Muscle of leg (tissue), 3 donors: ENCODE measurements at regions not wholly inside any gene's neighbourhood (a gene's known extent, or its start where the extent isn't known, plus 50 kb on each side); places are given as distances from the start of the nearest gene placed in this dataset.

Experiments used
- DNase-seq: peaks from one replicate; pipeline ENCODE4 v3.0.0; 2013
- H3K27ac ChIP-seq: one replicate; pipeline ENCODE4 v1.5.1; 2013; ENCODE audit warnings: mild to moderate bottlenecking, low read length, control low read depth
- H3K27me3 ChIP-seq: one replicate; pipeline ENCODE4 v1.6.1; 2013; ENCODE audit warnings: low read length; ENCODE audit not compliant: control insufficient read depth, insufficient read depth
- H3K36me3 ChIP-seq: one replicate; pipeline ENCODE4 v1.6.1; 2013; ENCODE audit warnings: low read length; ENCODE audit not compliant: control insufficient read depth, insufficient read depth
- H3K4me1 ChIP-seq: one replicate; pipeline ENCODE4 v1.6.1; 2013; ENCODE audit warnings: low read length; ENCODE audit not compliant: control insufficient read depth, insufficient read depth
- H3K4me3 ChIP-seq: one replicate; pipeline ENCODE4 v1.5.1; 2013; ENCODE audit warnings: low read length, control low read depth
- H3K9me3 ChIP-seq: replicated peaks from 2 replicates; pipeline ENCODE4 v1.6.1; 2013; ENCODE audit warnings: low read depth, low read length; ENCODE audit not compliant: control insufficient read depth
- WGBS: methylation state at CpG from one replicate; pipeline ENCODE4 v1.1.5; 2013; ENCODE audit warnings: missing lambda C conversion rate; ENCODE audit not compliant: insufficient coverage; 5-methylcytosine and 5-hydroxymethylcytosine counted together

DNA sequence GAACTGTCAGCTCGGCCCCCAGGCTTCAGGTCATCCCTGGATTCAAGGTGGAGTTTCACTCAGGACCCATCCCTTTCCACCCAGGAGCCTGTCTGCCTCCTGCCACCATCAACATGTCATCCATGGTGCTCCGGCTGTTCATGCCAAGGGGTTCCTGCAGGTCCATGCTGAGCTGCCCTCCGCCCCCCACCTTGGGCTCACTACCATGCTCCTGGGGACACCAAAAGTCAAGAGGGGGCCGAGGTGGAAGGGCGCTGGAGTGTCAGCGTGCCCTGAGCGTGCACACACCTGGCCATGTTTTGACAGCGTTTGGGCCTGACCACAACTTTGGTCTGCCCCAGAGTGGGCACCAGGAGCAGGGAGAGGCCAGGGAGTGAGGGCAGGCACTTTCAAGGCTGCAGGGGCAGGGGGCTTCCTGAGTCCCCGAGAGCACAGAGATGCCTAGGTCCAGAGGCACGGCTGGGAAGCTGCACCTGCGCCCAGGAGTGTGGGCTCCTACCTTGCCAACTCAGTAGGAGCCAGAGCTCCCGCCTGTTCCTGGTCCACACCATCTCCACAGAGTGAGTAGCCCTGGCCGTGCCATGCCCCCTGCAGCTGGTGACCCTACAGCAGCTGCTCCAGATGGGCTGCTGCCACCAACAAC, 639.6 kb upstream of the ZP4 start:
- DNase-seq: no peak
- H3K36me3 ChIP-seq: no peaks in the 10 kb centered on the region
- H3K4me1 ChIP-seq: no peaks in the 10 kb centered on the region
- H3K4me3 ChIP-seq: no peak overlapping the region
- WGBS: 93% methylated on average over 13 of the region's 13 CpGs
- H3K9me3 ChIP-seq: no peaks in the 10 kb centered on the region
- no peaks in the 10 kb centered on the region for H3K27me3 ChIP-seq
- H3K27ac ChIP-seq: no peak overlapping the region

- Histone ChIP-seq H3K36me3 (no peaks in the 10 kb centered on the region), H3K4me3 (no peak overlapping the region), H3K9me3 (peaks cover 5% of the 10 kb centered on the region), H3K27ac (no peak overlapping the region), H3K27me3 (no peaks in the 10 kb centered on the region), H3K4me1 (no peaks in the 10 kb centered on the region)
- DNase-seq: no peak
- no CpG with 5 or more reads among the region's 4 CpGs for WGBS
Observed at GRCh38 chr1:238517711-238518110, 627.0 kb upstream of the ZP4 start.

DNA sequence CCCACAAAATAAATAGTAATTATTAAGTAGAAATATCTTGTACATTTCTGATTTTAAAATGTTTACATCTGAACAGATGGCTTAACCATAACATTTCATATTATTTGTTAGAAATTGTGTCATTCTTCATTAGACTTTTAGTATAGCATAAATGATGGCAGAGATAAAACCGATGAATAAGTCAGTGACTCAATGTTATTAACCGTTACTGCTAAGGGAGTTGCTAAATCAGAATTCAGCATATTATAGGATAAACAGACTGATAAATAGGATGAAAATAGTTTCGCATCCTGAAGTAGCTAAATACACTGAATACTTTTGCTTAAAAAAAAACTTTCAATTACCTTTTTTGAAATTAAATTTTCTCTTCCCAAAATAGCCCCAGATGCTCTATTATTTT, 610.6 kb upstream of the ZP4 start:
- WGBS: no CpG with 5 or more reads among the region's 3 CpGs

GRCh38 chr1:238499021-238499420, 608.3 kb upstream of the ZP4 start:
- H3K4me1 ChIP-seq: no peaks in the 10 kb centered on the region
- no peak for DNase-seq
- H3K36me3 ChIP-seq: no peaks in the 10 kb centered on the region
- H3K9me3 ChIP-seq: peaks cover 3% of the 10 kb centered on the region
- WGBS: no CpG with 5 or more reads among the region's 5 CpGs
- H3K27ac ChIP-seq: no peak overlapping the region
- no peak overlapping the region for H3K4me3 ChIP-seq
- no peaks in the 10 kb centered on the region for H3K27me3 ChIP-seq

More for the DNA sequence above, 610.6 kb upstream of the ZP4 start:
- H3K4me3 ChIP-seq: no peak overlapping the region
- H3K27me3 ChIP-seq: no peaks in the 10 kb centered on the region
- no peaks in the 10 kb centered on the region for H3K36me3 ChIP-seq
- H3K27ac ChIP-seq: no peak overlapping the region
- H3K4me1 ChIP-seq: no peaks in the 10 kb centered on the region
- peaks cover 3% of the 10 kb centered on the region for H3K9me3 ChIP-seq
- no peak for DNase-seq

GRCh38 chr1:238492271-238492670, 601.5 kb upstream of the ZP4 start:
- no peaks in the 10 kb centered on the region for H3K9me3 ChIP-seq
- H3K27me3 ChIP-seq: no peaks in the 10 kb centered on the region
- H3K4me3 ChIP-seq: no peak overlapping the region
- no peaks in the 10 kb centered on the region for H3K4me1 ChIP-seq
- no peak overlapping the region for H3K27ac ChIP-seq
- WGBS: 89% methylated on average over 5 of the region's 11 CpGs
- no peaks in the 10 kb centered on the region for H3K36me3 ChIP-seq
- DNase-seq: no peak

DNA sequence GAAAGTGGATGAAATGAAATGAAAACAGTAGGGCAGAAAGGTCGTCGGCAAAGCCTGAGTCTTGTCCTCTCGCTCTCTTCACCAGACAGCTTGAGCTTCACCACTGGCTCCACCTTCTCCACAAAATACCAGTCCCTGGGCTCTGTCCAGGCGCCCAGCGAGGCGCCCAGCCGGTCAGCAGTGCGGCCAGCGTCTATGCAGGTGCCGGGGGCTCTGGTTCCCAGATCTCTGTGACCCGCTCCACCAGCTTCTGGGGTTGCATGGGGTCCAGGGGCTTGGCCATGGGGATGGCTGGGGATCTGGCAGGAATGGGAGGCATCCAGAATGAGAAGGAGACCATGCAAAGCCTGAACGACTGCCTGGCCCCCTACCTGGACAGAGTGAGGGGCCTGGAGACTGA, 600.5 kb upstream of the ZP4 start:
- Histone ChIP-seq H3K36me3 (no peaks in the 10 kb centered on the region), H3K4me1 (no peaks in the 10 kb centered on the region), H3K27me3 (no peaks in the 10 kb centered on the region), H3K27ac (no peak overlapping the region), H3K9me3 (no peaks in the 10 kb centered on the region), H3K4me3 (no peak overlapping the region)
- WGBS: 92% methylated on average over 11 of the region's 12 CpGs
- DNase-seq: no peak

DNA sequence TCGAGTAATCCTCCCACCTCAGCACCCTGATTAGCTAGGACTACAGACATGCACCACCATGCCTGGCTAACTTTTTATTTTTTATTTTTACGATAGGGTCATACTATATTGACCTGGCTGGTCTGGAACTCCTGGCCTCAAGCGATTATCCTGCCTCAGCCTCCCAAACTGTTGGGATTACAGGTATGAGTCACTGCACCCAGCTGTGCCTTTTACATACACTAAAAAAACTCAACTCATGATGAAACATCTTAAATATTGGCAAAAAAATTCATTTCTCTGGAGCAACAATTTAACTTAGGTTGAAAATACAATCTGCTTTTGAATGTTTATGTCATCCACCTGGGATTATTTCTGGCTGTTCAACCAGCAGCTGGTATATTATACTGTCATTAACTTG, 598.3 kb upstream of the ZP4 start:
- WGBS: 33% methylated on average over 1 of the region's 3 CpGs
- Histone ChIP-seq H3K27ac (no peak overlapping the region), H3K4me3 (no peak overlapping the region), H3K27me3 (no peaks in the 10 kb centered on the region), H3K9me3 (no peaks in the 10 kb centered on the region), H3K4me1 (no peaks in the 10 kb centered on the region), H3K36me3 (no peaks in the 10 kb centered on the region)
- no peak for DNase-seq

DNA sequence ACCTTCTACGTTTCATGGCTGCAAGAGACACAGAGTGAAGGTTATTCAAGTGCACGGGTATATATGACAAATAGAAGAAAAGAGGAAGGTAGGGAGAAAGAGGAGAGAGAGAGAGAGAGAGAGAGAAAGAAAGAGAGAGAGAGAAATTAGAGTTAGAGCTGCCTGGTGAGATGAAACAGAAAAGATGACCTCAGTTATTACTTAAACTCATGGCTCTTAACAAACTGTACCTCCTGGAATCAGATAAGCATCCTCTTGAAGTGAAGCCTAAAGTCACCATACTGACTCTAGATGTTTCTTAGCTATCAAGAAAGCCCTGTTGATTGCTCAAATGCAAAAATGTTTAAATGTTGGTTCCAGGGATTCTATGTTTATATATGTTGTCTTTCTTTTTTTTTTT, 597.7 kb upstream of the ZP4 start:
- 100% methylated on average over 1 of the region's 2 CpGs for WGBS

GRCh38 chr1:238487931-238488330, 597.2 kb upstream of the ZP4 start:
- no peaks in the 10 kb centered on the region for H3K36me3 ChIP-seq

More for the DNA sequence above, 597.7 kb upstream of the ZP4 start:
- H3K4me3 ChIP-seq: no peak overlapping the region
- H3K27ac ChIP-seq: no peak overlapping the region
- no peaks in the 10 kb centered on the region for H3K4me1 ChIP-seq
- H3K27me3 ChIP-seq: no peaks in the 10 kb centered on the region
- no peaks in the 10 kb centered on the region for H3K9me3 ChIP-seq
- H3K36me3 ChIP-seq: no peaks in the 10 kb centered on the region
- DNase-seq: no peak

GRCh38 chr1:238485912-238486209, 595.1 kb upstream of the ZP4 start:
- Histone ChIP-seq H3K4me3 (peak overlapping the region; percentile 54), H3K36me3 (no peaks in the 10 kb centered on the region), H3K4me1 (no peaks in the 10 kb centered on the region), H3K27ac (peak overlapping the region; percentile 89), H3K9me3 (no peaks in the 10 kb centered on the region), H3K27me3 (no peaks in the 10 kb centered on the region)
- no CpG with 5 or more reads among the region's 5 CpGs for WGBS
- DNase-seq: peak; percentile 76

More at GRCh38 chr1:238487931-238488330, 597.2 kb upstream of the ZP4 start:
- WGBS: no CpG with 5 or more reads among the region's 1 CpG
- Histone ChIP-seq H3K27me3 (no peaks in the 10 kb centered on the region), H3K27ac (no peak overlapping the region), H3K9me3 (no peaks in the 10 kb centered on the region), H3K4me3 (no peak overlapping the region), H3K4me1 (no peaks in the 10 kb centered on the region)
- DNase-seq: no peak
